ENCODE measurements at regions not wholly inside any gene's neighbourhood (a gene's known extent, or its start where the extent isn't known, plus 50 kb on each side); places are given as distances from the start of the nearest gene placed in this dataset.

- Histone ChIP-seq H3K9me3 (peaks cover 0 to 4% (median 0%) of the 10 kb centered on the region in 4 donors), H3K4me3 (no peak overlapping the region), H3K27me3 (no peaks in the 10 kb centered on the region), H3K36me3 (no peaks in the 10 kb centered on the region), H3K4me1 (no peaks in the 10 kb centered on the region), H3K27ac (no peak overlapping the region)
- TF ChIP-seq, protein P1, sequence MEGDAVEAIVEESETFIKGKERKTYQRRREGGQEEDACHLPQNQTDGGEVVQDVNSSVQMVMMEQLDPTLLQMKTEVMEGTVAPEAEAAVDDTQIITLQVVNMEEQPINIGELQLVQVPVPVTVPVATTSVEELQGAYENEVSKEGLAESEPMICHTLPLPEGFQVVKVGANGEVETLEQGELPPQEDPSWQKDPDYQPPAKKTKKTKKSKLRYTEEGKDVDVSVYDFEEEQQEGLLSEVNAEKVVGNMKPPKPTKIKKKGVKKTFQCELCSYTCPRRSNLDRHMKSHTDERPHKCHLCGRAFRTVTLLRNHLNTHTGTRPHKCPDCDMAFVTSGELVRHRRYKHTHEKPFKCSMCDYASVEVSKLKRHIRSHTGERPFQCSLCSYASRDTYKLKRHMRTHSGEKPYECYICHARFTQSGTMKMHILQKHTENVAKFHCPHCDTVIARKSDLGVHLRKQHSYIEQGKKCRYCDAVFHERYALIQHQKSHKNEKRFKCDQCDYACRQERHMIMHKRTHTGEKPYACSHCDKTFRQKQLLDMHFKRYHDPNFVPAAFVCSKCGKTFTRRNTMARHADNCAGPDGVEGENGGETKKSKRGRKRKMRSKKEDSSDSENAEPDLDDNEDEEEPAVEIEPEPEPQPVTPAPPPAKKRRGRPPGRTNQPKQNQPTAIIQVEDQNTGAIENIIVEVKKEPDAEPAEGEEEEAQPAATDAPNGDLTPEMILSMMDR (IDR thresholded peaks at IDR 0.05): no peak
- TF ChIP-seq POLR2A (IDR thresholded peaks at IDR 0.05) (no peak), EP300 (IDR thresholded peaks at IDR 0.05) (no peak)
- no peak for DNase-seq (ENCODE audit: low spot score in 2 of 2)
Observed at GRCh38 chr4:35643661-35644060, 600.7 kb downstream of the ARAP2 start.

GRCh38 chr4:35644591-35644990, 599.7 kb downstream of the ARAP2 start:
- Histone ChIP-seq H3K9me3 (peaks cover 0 to 4% (median 0%) of the 10 kb centered on the region in 4 donors), H3K4me1 (no peaks in the 10 kb centered on the region), H3K27me3 (no peaks in the 10 kb centered on the region), H3K4me3 (no peak overlapping the region), H3K36me3 (no peaks in the 10 kb centered on the region), H3K27ac (no peak overlapping the region)
- no peak for TF ChIP-seq EP300 (IDR thresholded peaks at IDR 0.05)
- TF ChIP-seq, protein P1 (IDR thresholded peaks at IDR 0.05): no peak
- no peak for TF ChIP-seq POLR2A (IDR thresholded peaks at IDR 0.05)
- DNase-seq (ENCODE audit: low spot score in 2 of 2): no peak

- 82 to 94% methylated on average over 3 of the region's 3 CpGs for WGBS, 2 donors
- H3K27ac ChIP-seq: no peak overlapping the region
- no peaks in the 10 kb centered on the region for H3K27me3 ChIP-seq
- no peaks in the 10 kb centered on the region for H3K4me1 ChIP-seq
- TF ChIP-seq, protein P1 (IDR thresholded peaks at IDR 0.05): no peak
- TF ChIP-seq EP300 (IDR thresholded peaks at IDR 0.05) (no peak), POLR2A (IDR thresholded peaks at IDR 0.05) (no peak)
- H3K4me3 ChIP-seq: no peak overlapping the region
- peaks cover 0 to 4% (median 0%) of the 10 kb centered on the region in 4 donors for H3K9me3 ChIP-seq
- no peak for DNase-seq (ENCODE audit: low spot score in 2 of 2)
- no peaks in the 10 kb centered on the region for H3K36me3 ChIP-seq
Observed at GRCh38 chr4:35649011-35649410, 595.3 kb downstream of the ARAP2 start.

DNA sequence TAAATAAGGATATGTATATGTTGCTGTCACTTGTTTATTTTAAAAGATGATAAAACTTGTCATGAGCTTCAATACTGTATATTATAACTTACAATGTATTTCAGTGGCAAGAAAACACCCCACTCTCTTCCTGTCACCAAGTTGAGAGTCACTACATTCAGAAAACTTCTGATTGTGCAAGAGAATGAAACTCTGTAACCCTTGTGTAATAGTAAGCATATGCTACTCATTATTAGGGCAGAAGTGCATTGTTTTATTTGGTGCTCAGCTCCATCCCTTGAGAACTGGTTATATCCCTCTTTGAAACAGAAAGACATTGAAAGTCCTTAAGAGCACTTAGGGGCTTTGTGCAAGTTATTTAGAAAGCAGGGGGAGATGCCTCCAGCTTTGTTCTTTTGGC, 594.5 kb downstream of the ARAP2 start:
- no peak overlapping the region for H3K4me3 ChIP-seq
- no peaks in the 10 kb centered on the region for H3K36me3 ChIP-seq
- no peak for DNase-seq (ENCODE audit: low spot score in 2 of 2)
- no peaks in the 10 kb centered on the region for H3K27me3 ChIP-seq
- H3K4me1 ChIP-seq: no peaks in the 10 kb centered on the region
- peaks cover 0 to 4% (median 0%) of the 10 kb centered on the region in 4 donors for H3K9me3 ChIP-seq
- TF ChIP-seq, protein P1 (IDR thresholded peaks at IDR 0.05): no peak
- TF ChIP-seq EP300 (IDR thresholded peaks at IDR 0.05) (no peak), POLR2A (IDR thresholded peaks at IDR 0.05) (no peak)
- no peak overlapping the region for H3K27ac ChIP-seq

- WGBS, 2 donors: 64 to 70% methylated on average over 4 of the region's 4 CpGs
Observed at GRCh38 chr4:35652197-35652596, 592.1 kb downstream of the ARAP2 start.

More at GRCh38 chr4:35652197-35652596, 592.1 kb downstream of the ARAP2 start:
- no peaks in the 10 kb centered on the region for H3K27me3 ChIP-seq
- TF ChIP-seq EP300 (IDR thresholded peaks at IDR 0.05): no peak
- TF ChIP-seq, protein P1 (IDR thresholded peaks at IDR 0.05): no peak
- no peak for TF ChIP-seq POLR2A (IDR thresholded peaks at IDR 0.05)
- H3K27ac ChIP-seq: no peak overlapping the region
- no peaks in the 10 kb centered on the region for H3K9me3 ChIP-seq
- no peak for DNase-seq (ENCODE audit: low spot score in 2 of 2)
- no peaks in the 10 kb centered on the region for H3K4me1 ChIP-seq
- no peak overlapping the region for H3K4me3 ChIP-seq
- H3K36me3 ChIP-seq: no peaks in the 10 kb centered on the region
